HEK293 (cell line): ENCODE measurements at regions not wholly inside any gene's neighbourhood (a gene's known extent, or its start where the extent isn't known, plus 50 kb on each side); places are given as distances from the start of the nearest gene placed in this dataset.

ENCODE experiments used
- ZFP37 ChIP-seq: fragments of 450-650 bp; formaldehyde crosslinking; IDR thresholded peaks from 2 replicates; pipeline ENCODE4 v1.5.1; 2016; ENCODE audit warnings: missing biosample characterization, missing genetic modification characterization
- ZNF366 ChIP-seq: fragments of 450-650 bp; formaldehyde crosslinking; conservative IDR thresholded peaks from 2 replicates; pipeline ENCODE4 v1.5.1; 2016; ENCODE audit warnings: missing biosample characterization, missing genetic modification characterization

- TF ChIP-seq ZNF366 (tag by site-specific recombination): no peak
- TF ChIP-seq ZFP37 (tag by site-specific recombination): no peak
Measured at GRCh38 chr17:14717859-14718258, 417.0 kb downstream of the HS3ST3B1 start.
